HS-27A (cell line): ENCODE measurements at regions not wholly inside any gene's neighbourhood (a gene's known extent, or its start where the extent isn't known, plus 50 kb on each side); places are given as distances from the start of the nearest gene placed in this dataset.

Experiments
- DNase-seq: peaks from one replicate; pipeline ENCODE4 v3.0.0-alpha.2; 2012; ENCODE audit warnings: low read depth, missing footprints

GRCh38 chr19:29096896-29097295 lies 116.1 kb downstream of the UQCRFS1 start:
- no peak for DNase-seq

GRCh38 chr19:29093553-29093908 lies 119.4 kb downstream of the UQCRFS1 start:
- no peak for DNase-seq

- DNase-seq, result no peak
Observed at GRCh38 chr19:29092712-29093552, 120.0 kb downstream of the UQCRFS1 start.

- no peak for DNase-seq
Observed at GRCh38 chr19:29090783-29091526, 122.0 kb downstream of the UQCRFS1 start.

- DNase-seq, result no peak
Observed at GRCh38 chr19:29089315-29089870, 123.6 kb downstream of the UQCRFS1 start.

GRCh38 chr19:29088761-29089160 lies 124.2 kb downstream of the UQCRFS1 start:
- no peak for DNase-seq

GRCh38 chr19:29086646-29087045 lies 126.3 kb downstream of the UQCRFS1 start:
- DNase-seq, result no peak

GRCh38 chr19:29086182-29086581 lies 126.8 kb downstream of the UQCRFS1 start:
- DNase-seq, result no peak

GRCh38 chr19:29085630-29086029 lies 127.3 kb downstream of the UQCRFS1 start:
- DNase-seq, result no peak

GRCh38 chr19:29085206-29085605 lies 127.7 kb downstream of the UQCRFS1 start:
- DNase-seq, result no peak

GRCh38 chr19:29084266-29084665 lies 128.7 kb downstream of the UQCRFS1 start:
- no peak for DNase-seq

GRCh38 chr19:29083863-29084262 lies 129.1 kb downstream of the UQCRFS1 start:
- DNase-seq, result no peak

- DNase-seq, result no peak
Observed at GRCh38 chr19:29079356-29080032, 133.5 kb downstream of the UQCRFS1 start.

- no peak for DNase-seq
Observed at GRCh38 chr19:29076963-29077362, 136.0 kb downstream of the UQCRFS1 start.

- DNase-seq, result no peak
Observed at GRCh38 chr19:29076161-29076560, 136.8 kb downstream of the UQCRFS1 start.

- DNase-seq, result no peak
Observed at GRCh38 chr19:29075149-29075548, 137.8 kb downstream of the UQCRFS1 start.

- no peak for DNase-seq
Observed at GRCh38 chr19:29074579-29074978, 138.4 kb downstream of the UQCRFS1 start.

GRCh38 chr19:29067831-29068230 lies 145.1 kb downstream of the UQCRFS1 start:
- no peak for DNase-seq

GRCh38 chr19:29062475-29063435 lies 150.2 kb downstream of the UQCRFS1 start:
- no peak for DNase-seq

GRCh38 chr19:29060813-29061364 lies 152.1 kb downstream of the UQCRFS1 start:
- DNase-seq, result no peak

GRCh38 chr19:29056535-29056934 lies 156.4 kb downstream of the UQCRFS1 start:
- no peak for DNase-seq
